Keratinocyte (primary cell): ENCODE measurements at regions not wholly inside any gene's neighbourhood (a gene's known extent, or its start where the extent isn't known, plus 50 kb on each side); places are given as distances from the start of the nearest gene placed in this dataset.

Experiments
- EZH2 ChIP-seq: IDR thresholded peaks from one replicate; pipeline ENCODE4 v1.6.1; 2012; ENCODE audit warnings: inconsistent platforms, mild to moderate bottlenecking, low read length, moderate library complexity
- TF ChIP-seq, protein P1 (sequence below), 3 experiments: IDR thresholded peaks in 1 of 3; conservative IDR thresholded peaks in 1 of 3; optimal IDR thresholded peaks in 1 of 3; 2 replicates in 2 of 3; 3 replicates in 1 of 3; pipeline versions ENCODE3 to v1.5.1; 2011; ENCODE audit warnings: low read length in 3 of 3, mild to moderate bottlenecking in 3 of 3, moderate library complexity in 2 of 3, control low read depth in 1 of 3, inconsistent platforms in 1 of 3; ENCODE audit not compliant: insufficient read depth in 2 of 3; ENCODE audit errors: extremely low read depth in 1 of 3

DNA sequence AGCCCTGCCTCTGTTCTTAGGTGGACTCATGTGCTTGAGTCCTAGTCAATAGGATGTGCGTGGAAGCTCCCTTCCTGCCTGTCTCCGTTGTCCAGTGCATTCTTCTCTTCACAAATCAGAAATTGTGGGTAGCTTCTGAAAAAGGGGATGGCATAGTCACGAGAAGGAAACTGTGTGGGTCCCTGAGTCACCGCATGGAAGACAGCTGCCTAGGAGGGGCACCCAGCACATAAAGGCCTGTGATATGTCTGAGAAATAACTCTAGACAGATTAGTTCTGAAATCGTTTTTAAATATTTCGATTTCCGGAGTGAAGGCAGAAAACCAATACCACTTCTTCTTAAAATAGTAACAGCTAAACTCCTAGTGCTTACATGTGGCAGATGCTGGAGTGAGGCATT, 974.4 kb downstream of the BCL11B start:
- TF ChIP-seq, protein P1, sequence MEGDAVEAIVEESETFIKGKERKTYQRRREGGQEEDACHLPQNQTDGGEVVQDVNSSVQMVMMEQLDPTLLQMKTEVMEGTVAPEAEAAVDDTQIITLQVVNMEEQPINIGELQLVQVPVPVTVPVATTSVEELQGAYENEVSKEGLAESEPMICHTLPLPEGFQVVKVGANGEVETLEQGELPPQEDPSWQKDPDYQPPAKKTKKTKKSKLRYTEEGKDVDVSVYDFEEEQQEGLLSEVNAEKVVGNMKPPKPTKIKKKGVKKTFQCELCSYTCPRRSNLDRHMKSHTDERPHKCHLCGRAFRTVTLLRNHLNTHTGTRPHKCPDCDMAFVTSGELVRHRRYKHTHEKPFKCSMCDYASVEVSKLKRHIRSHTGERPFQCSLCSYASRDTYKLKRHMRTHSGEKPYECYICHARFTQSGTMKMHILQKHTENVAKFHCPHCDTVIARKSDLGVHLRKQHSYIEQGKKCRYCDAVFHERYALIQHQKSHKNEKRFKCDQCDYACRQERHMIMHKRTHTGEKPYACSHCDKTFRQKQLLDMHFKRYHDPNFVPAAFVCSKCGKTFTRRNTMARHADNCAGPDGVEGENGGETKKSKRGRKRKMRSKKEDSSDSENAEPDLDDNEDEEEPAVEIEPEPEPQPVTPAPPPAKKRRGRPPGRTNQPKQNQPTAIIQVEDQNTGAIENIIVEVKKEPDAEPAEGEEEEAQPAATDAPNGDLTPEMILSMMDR (optimal IDR thresholded peaks at IDR 0.05 in 1 of 3, IDR thresholded peaks at IDR 0.05 in 1 of 3, conservative IDR thresholded peaks at IDR 0.05 in 1 of 3; ENCODE audit: extremely low read depth in 1 of 3, insufficient read depth in 2 of 3, low read length in 3 of 3): no peak
- TF ChIP-seq EZH2: no peak
